RPMI8226 (cell line): ENCODE measurements at regions not wholly inside any gene's neighbourhood (a gene's known extent, or its start where the extent isn't known, plus 50 kb on each side); places are given as distances from the start of the nearest gene placed in this dataset.
"Not testable (repeated sequence)": the region's sequence is repeated elsewhere in the genome, so short reads cannot be mapped to it uniquely, and the experiment has no call there.

ENCODE experiments used
- DNase-seq: peaks from one replicate; pipeline ENCODE4 v3.0.0-alpha.2; 2015

DNA sequence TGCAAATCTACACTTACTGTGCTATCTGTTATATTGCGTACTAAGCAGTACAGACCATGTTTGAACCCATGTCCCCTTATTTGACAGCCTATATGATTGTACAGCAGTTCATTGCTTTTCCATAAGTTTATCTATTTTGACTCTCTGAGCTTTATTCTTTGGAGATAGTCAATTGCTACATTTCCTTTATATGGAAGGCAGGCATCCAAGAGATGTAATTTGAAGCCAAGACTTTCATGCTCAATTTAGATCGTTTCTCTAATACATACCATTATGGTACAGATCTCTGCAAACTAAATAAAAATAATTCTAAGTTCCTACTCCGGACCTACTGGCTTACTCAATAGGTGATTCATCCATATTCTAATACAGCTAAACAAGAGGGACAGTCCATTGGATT, 424.8 kb downstream of the TMEM38B start:
- DNase-seq = no peak

DNA sequence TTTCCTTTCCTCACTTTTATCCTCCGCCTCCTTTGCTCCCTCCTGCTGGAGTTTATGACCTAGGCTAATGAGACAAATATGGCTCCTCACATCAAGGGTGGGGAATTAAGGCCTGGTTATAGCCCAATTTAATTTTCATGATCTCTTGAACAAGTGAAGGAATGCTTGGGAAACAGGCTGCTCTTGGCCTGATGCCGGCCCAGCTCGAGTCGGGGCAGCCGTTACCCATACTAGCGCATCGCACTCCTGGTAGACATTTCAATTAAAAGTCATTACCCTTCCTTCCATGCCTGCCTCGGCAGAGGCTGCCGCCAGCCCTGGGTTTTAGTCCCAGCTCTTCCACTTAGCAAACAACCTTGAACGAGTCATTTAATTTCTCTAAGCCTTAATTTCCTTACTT, 425.7 kb downstream of the TMEM38B start:
- DNase-seq = no peak

DNA sequence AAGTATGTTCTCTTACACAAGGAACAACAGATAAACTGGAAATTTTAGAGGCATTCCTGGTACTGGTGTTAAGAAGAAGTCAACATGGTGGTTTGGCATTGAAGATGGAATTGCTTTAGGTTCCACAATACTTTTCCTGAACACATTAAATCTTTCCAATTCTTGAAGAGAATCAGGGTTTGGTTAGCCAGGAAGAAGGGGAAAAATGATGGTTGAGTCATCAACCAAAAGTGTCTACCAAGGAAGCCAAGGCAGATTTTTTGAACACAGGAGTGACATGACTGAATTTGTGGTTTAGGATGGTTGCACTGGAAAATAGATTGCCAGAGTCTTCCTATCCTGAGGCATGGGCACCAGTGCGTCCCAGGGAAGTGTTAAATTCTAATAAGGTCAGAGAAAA, 433.4 kb downstream of the TMEM38B start:
- DNase-seq = no peak

DNA sequence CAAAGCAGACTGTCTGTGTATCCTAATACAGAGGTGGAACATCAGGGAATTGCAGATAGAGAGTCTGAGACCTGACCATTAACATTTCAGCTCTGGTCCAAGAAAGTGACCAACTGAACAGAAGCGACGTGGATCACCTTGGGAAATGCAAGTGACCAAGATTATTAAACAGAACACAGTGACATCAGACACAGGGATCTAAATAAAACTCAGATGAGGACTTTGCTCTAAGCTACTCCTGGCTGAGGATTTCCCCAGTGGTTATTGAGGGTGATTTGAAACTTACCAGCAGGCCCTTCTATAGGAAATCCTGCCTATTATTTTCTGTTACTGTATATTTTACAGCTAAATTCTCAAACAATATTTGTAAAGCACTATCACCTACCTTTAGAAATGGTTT, 436.0 kb downstream of the TMEM38B start:
- DNase-seq = no peak

DNA sequence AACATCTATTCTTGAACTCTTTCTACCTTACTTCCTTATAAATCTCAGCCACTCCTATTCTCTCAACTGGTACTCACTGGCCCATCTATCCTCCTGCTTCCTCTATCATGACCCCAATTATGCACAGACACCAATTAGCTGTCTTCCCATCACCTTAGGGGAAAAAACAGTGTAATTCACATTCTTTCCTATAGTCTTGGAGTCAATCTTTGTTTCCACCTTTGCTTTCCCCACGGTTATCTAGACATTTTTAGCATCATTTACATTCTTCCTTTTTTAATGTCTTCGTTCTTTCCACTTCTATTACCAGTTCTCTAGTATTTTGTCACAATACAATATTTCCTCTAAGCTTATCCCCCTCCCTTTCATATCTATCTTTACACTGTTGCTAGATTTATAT, 449.4 kb downstream of the TMEM38B start:
- DNase-seq = no peak

DNA sequence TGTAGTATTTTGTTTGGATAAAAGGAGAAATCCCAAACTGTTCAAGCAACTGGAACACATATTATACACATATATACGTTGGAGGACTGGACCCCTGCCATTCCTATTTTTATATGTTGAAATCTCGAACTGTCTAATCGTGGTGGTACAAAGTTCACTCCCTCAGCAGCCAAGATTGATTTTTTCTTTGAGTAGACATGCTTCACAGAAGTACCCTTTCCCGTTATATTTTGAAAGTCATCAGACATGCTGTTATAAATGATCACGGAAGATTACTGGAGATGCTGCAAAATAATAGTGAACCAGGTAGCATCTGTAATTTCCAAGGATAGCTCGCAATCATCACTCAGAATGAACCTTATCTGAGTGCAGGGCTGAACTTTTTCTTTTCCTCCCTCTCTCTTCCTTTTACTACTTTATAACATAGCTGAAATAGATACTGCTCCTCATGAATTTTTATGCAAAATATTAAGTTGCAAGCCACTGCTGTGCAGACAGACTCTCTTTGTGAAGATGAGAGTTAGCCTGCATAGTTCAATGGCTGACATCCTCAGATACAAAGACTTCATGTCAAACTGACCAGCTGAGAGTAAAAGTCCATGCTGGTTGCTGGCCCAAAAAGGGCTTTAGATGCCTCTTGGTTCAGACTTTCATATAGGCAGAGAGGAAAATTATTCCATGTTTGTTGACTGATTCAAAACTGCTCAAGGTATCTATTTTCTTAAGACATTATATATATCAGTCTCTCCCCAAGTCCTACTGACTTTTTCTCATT, 451.9 kb downstream of the TMEM38B start:
- no peak for DNase-seq

DNA sequence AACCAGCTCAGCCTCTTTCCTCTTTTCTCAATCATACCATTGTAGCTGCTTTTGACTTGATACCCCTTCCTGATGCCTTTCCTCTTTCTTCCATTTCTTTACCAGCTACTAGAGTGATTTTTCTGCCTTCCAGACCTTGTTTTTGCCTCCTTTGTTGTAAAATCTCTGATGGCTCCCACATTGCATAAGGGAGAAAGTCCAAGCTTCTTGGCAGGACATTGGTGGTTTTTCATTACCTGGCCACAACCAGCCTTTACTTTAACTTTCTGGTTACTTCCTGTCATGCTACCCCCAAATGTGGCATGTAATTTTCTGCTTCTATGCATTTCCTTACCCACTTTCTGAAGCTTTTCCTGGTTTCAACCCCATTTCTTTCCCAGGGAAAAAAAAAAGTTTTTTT, 452.5 kb downstream of the TMEM38B start:
- DNase-seq = no peak

DNA sequence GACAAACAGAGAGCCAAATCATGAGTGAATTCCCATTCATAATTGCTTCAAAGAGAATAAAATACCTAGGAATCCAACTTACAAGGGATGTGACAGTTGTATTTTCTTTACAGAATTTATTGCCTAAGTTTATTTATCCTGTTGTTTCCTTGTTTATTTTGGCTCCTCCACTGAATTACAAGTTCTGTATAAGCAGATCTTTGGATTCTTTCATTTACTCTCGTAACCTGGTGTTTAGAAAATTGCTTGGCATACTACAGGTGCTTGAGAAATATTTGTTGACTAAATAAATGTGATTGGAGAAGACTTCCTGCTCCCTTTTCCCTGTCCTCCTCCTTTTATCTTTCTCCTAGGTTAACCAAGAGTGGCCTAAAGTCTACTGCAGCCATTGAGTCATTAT, 455.6 kb downstream of the TMEM38B start:
- DNase-seq = no peak

DNA sequence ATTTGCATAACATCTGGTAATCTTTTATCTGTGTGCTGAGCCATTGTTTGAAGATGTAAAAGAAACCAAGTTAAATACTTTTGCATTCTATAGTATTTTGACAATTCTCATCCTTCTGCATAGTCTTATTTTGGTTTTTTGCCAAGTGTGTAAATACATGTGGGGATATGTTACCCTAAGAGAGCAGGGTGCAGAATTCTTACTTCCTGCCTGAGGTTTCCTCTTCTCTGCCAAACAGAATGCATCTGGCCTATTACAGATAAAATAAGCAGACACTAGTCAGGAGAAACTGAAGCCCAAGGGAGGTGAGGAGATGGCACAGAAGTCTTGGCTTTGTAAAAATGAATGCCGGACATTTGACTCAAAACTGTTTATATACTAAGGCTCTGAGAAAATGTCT, 462.1 kb downstream of the TMEM38B start:
- no peak for DNase-seq

DNA sequence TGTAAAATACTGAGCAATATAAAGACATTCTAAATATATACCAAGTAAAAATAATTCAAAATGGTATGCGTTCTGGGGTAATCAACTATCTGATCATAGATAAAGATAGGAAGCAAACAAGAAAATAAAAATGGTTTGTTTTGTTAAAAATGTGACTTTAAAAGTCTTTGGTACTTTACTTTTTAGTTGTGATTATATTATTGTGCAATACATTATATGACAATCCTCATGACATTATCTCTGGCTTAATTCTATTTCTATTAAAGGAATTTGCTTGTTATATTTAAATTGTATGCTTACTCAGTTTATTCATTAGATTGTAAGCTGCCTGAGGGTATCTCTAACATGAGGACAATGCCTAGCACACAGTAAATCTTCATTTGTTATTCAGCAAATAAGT, 477.9 kb downstream of the TMEM38B start:
- no peak for DNase-seq

DNA sequence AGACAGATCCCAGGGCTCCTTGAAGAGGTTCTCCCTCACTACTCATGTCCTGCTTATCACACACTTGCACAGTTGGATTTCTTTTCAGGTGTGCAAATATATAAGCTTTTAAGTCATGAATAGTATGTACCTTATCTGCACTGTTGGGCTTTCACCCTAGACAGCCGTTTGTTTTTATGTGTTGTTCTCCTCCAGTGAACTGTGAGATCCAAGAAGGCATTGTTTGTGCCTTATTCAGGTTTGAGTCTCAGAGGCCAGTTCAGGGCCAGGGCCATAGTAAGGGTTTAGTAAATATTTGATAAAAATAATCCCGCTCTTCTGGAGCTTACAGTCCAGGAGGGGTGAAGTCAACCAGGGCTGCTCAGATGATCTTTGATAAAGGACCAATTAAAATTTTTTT, 480.0 kb downstream of the TMEM38B start:
- DNase-seq = no peak

DNA sequence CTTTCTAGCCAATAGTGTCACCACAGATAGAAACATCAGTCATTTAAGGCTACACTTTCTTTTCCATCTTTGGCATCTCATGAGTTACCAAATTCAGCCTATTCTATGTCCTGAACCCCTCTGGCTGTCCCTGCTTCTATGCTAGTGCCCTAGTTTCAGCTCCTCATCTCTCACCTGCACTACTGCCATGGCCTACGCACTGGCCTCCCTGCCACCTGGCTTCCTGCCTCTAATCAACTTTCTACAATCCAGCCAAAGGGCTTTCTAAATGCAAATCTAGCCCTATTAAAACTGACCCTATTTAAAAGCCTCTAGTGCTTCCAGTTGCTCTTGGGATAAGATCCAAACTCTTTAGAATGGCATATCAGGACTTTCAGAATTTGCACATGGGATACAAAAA, 482.9 kb downstream of the TMEM38B start:
- no peak for DNase-seq

DNA sequence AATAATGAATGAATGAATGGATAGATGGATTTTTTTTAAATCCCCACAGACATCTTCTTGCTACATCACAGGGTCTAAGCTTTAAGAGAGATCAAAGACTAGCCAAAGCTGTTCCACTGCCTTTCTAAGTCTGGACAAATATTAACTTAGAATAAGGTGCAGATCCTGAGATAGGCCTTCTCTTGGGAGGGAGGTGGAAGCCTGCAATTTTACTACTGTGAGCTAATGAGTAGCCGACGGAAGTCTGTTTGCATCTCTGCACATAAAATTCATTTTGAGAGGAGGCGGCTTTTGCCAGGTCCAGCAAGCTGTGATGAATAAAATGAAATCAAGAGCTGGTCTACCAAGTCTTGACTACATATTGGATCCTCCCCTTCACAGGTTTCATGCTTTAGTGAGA, 484.9 kb downstream of the TMEM38B start:
- no peak for DNase-seq

DNA sequence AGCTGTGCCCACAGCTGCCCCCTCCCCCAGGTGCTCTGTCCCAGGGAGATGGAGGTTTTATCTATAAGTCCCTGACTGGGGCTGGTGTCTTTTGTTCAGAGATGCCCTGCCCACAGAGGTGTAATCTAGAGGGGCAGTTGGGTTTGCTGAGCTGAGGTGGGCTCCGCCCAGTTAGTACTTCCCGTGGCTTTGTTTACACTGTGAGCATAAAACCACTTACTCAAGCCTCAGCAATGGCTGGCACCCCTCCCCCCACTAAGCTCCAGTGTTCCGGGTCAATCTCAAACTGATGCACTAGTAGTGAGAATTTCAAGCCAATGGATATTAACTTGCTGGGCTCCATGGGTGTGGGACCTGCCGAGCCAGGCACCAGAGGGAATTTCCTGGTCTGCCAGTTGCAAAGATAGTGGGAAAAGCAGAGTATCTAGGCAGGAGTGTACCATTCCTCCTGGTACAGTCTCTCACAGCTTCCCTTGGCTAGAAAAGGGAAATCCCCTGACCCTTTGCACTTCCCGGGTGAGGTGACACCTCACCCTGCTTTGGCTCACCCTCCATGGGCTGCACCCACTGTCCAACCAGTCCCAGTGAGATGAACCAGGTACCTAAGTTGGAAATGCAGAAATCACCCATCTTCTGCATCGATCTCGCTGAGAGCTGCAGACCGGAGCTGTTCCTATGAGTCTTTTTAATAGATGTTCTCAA, 509.6 kb downstream of the TMEM38B start:
- DNase-seq = not testable (repeated sequence)

DNA sequence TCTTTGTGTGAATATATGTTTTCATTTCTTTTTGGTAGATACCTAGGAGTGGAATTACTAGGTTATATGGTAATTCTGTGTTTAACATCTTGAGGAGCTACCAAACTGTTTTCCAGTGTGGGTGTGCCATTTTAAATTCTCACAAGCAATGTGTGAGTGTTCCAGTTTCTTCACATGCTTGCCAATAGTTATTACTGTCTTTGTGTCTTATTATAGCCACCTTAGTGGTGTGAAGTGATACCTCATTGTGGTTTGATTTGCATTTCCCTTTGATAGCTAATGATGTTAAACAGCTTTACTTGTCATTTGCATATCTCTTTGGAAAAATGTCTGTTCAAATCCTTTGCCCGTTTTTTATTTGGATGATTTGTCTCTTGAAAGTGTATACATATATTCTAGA, 513.0 kb downstream of the TMEM38B start:
- no peak for DNase-seq

DNA sequence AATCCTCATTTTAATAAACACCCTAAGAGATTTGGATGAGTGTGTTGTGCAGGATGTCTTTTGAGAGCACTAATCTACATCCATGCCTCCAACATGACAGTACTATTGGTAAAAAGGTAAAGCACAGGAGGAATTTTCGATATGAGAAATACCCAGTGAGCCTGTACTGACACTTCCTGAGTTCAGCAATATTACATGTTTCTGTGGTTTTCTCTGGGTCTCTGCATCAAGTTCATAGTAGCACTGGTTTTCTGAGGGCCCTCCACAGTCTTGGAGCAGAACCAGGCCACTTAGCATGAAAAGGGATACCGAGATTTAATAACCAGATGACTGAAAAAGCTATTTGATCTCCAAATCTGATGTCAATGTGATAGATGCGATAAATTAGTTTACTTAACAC, 524.1 kb downstream of the TMEM38B start:
- no peak for DNase-seq

DNA sequence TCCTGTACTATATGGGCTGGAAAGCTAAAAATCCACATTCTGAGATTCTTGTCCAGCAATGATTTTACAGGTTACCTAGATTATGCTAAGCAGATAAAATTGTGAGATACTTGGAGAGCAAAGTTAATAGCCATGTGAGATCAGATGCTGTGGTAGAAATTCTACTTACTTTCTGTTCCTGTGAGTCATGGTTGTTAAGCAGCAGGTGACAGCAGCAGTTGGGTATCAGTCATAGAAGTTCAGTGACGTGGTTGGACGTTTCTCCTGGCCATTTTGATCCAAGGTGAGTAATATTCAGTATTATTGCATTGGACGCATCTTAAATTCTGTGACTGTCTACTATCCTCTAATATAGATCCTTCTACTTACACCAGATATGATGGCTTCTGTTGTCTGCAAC, 524.5 kb downstream of the TMEM38B start:
- DNase-seq = no peak

DNA sequence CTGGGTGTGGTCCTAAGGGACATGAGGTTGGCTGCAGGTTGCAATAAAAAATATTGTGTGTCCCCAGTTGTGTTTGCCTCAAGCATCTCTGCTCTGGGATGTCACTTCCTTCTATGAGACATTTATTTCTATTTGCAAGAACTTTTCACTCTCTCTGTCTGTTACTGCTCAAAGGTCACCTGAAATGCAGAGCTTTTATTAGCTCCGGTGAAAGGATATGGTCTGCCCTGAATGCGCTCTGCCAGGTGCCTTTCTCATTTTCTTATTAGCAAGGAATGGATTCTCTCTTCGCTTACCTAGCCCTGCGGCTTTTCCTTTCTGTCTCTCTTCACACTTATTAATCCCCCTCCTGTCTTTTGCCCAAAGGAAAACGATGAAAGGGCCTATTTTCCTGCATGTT, 526.1 kb downstream of the TMEM38B start:
- DNase-seq = no peak

DNA sequence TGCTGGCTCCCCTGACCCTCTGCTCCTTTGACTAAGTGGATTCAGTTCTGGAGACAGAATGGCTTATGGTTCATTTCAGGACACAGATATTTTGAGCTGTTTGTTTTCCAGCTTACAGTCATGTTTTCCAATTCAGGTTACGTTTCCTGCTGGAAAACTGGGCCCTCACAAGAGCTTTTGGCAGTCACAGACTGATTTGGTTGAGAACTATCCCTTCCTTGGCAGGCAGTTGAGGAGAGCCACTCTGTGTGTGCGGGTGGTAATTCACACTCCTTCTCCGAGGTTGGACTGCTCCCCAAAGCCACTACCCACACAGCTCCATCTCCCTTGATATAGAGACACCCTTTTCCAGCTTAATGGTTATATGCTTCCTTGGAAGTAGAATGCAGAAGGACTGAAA, 534.5 kb downstream of the TMEM38B start:
- DNase-seq = no peak

DNA sequence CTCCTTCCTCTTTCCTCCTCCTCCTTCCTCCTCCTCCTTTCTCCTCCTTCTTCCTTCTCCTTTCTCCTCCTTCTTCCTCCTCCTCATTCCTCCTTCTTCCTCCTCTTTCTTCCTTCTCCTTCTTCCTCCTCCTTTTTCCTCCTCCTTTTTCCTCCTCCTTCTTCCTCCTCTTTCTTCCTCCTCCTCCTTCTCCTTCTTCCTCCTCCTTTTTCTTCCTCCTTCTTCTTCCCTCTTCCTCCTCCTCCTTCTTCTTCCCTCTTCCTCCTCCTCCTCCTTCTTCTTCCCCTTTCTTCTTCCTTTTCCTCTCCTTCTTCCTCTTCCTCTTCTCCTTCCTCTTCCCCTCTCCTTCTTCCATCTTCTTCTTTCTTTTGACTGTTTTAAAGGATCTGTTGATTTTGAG, 538.8 kb downstream of the TMEM38B start:
- no peak for DNase-seq

DNA sequence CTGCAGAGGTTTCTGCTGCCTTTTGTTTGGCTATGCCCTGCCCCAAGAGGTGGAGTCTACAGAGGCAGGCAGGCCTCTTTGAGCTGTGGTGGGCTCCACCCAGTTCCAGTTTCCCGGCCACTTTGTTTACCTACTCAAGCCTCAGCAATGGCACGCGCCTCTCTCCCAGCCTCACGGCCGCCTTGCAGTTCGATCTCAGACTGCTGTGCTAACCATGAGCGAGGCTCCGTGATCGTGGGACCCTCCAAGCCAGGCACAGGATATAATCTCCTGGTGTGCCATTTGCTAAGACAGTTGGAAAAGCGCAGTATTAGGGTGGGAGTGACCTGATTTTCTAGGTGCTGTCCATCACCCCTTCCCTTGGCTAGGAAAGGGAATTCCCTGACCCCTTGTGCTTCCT, 566.6 kb downstream of the TMEM38B start:
- DNase-seq = not testable (repeated sequence)

DNA sequence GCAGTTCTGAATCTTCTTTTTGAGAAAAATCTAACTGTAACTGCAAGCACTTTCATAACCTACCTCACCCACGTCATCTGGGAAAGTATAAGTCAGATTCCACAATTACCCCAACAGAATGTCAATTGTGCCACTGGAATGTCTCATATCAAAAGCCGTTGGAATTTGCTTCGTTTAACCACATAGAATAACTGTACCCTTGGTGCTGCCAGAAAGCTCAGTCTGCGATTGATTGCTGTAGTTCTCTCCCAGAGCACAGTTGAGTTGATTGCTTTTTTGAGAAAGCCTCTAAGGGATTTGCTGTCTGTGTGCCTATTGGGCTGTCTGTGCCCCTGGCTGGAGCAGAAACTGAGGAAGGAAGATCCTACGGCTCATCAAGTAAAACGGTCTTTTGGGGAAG, 583.6 kb downstream of the TMEM38B start:
- no peak for DNase-seq

DNA sequence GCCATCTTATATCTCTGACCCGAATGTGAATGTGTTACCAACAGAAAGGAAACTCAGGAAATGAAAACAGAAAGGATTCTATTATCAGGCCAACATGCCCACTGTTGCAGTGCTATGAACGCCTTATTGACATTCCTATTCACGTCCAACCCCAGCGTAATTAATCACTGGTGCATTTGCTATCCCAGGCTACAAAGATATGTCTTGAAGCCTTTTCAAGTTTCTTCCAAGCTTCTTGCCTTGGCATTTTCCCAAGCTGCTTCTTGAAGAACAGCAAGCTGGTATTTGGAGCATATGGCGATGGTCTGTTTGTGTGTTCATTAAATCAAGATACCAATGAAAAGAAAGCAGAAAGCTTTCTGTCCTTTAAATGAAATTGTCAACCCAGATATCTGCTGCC, 579.2 kb upstream of the ZNF462 start:
- no peak for DNase-seq

DNA sequence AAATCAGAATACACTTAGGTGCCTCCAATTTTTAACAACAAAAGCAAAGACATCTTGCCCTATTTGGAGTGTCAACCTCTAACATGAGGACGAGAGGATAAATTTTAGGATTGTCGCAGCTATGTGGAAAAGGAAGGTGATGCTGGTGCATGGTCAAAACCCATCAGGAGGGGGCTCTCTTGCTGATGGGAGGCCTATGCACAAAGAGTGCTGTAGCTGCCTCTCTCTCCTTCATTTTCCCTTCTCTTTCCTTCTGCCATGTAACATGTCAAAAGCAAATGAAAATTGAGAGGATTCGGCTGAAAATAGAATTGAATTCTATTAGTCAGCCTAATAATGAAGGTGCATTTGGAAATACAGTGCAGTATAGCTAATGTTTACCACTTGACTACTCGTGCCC, 578.7 kb upstream of the ZNF462 start:
- DNase-seq = no peak

DNA sequence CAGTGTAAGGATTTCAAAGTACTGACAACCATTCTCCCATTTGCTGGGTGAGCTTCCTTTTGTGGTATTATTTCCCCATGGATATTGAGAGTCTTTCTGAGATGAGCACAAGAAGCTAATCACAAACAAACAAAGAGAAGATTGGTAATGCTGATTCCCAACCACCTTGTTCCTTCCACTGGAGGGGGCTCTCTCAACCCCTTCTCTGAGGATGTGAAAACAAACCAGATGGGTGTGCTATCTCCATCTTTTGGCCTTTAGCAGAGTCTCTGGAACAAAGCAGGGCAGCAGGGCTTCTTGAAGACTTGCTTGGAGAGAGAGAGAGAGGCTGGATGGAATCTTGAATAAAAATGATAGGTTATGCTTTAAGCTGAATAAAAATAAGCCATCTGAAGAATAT, 576.7 kb upstream of the ZNF462 start:
- no peak for DNase-seq
